Glutamatergic neuron (in vitro differentiated cells): ENCODE measurements at regions not wholly inside any gene's neighbourhood (a gene's known extent, or its start where the extent isn't known, plus 50 kb on each side); places are given as distances from the start of the nearest gene placed in this dataset.

Source experiments
- DNase-seq: peaks from one replicate; pipeline ENCODE4 v3.0.0; 2022
- H3K27ac Mint-ChIP-seq: one replicate; pipeline ENCODE4 v1.8.0; 2020; ENCODE audit warnings: mild to moderate bottlenecking, mixed read lengths, inconsistent platforms; ENCODE audit not compliant: unreplicated experiment
- H3K27me3 Mint-ChIP-seq: one replicate; pipeline ENCODE4 v1.8.0; 2020; ENCODE audit warnings: mild to moderate bottlenecking, moderate library complexity, mixed read lengths, inconsistent platforms; ENCODE audit not compliant: unreplicated experiment
- H3K36me3 Mint-ChIP-seq: one replicate; pipeline ENCODE4 v1.8.0; 2020; ENCODE audit warnings: mild to moderate bottlenecking, mixed read lengths, inconsistent platforms; ENCODE audit not compliant: unreplicated experiment
- H3K4me1 Mint-ChIP-seq: one replicate; pipeline ENCODE4 v1.8.0; 2020; ENCODE audit warnings: mild to moderate bottlenecking, low read depth, mixed read lengths, inconsistent platforms; ENCODE audit not compliant: unreplicated experiment
- H3K4me3 Mint-ChIP-seq: one replicate; pipeline ENCODE4 v1.8.0; 2020; ENCODE audit warnings: mild to moderate bottlenecking, mixed read lengths, inconsistent platforms; ENCODE audit not compliant: unreplicated experiment
- H3K9me3 Mint-ChIP-seq: one replicate; pipeline ENCODE4 v1.8.0; 2020; ENCODE audit warnings: mild to moderate bottlenecking, moderate library complexity, mixed read lengths, inconsistent platforms; ENCODE audit not compliant: unreplicated experiment
- TF ChIP-seq, protein P1 (sequence below): fragments of 200-600 bp; sonication (generic); IDR thresholded peaks from one replicate; pipeline ENCODE4 v1.5.0; 2021; ENCODE audit not compliant: partially characterized antibody, unreplicated experiment

- H3K4me3 Mint-ChIP-seq = no peak overlapping the region
- H3K4me1 Mint-ChIP-seq = peaks cover 20% of the 10 kb centered on the region
Measured at GRCh38 chr5:67976181-67976580, 239.4 kb upstream of the PIK3R1 start.

DNA sequence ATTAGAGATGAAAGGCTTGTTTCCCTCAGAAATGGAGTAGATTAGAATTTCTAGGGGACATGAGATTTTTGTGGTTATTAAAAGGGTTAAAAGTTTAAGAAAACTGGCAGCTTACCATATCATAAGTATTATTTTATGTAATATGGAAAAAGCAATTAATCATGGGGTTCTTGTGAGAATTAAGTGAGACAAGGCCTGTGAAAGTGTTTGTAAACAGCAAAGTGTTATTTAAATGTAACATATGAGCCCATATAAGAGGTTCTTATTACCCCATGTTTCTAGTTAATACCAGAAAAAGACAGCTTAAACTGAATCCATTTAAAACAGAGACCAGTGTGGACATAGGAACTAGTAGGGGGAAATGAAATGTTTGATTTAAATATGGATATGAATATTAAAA, 241.1 kb upstream of the PIK3R1 start:
- peaks cover 20% of the 10 kb centered on the region for H3K4me1 Mint-ChIP-seq
- H3K4me3 Mint-ChIP-seq = no peak overlapping the region
- no peak for DNase-seq

More at GRCh38 chr5:67976181-67976580, 239.4 kb upstream of the PIK3R1 start:
- Mint-ChIP-seq H3K27me3 (no peaks in the 10 kb centered on the region), H3K27ac (no peak overlapping the region), H3K9me3 (no peaks in the 10 kb centered on the region), H3K36me3 (no peaks in the 10 kb centered on the region)
- no peak for DNase-seq
- TF ChIP-seq, protein P1, sequence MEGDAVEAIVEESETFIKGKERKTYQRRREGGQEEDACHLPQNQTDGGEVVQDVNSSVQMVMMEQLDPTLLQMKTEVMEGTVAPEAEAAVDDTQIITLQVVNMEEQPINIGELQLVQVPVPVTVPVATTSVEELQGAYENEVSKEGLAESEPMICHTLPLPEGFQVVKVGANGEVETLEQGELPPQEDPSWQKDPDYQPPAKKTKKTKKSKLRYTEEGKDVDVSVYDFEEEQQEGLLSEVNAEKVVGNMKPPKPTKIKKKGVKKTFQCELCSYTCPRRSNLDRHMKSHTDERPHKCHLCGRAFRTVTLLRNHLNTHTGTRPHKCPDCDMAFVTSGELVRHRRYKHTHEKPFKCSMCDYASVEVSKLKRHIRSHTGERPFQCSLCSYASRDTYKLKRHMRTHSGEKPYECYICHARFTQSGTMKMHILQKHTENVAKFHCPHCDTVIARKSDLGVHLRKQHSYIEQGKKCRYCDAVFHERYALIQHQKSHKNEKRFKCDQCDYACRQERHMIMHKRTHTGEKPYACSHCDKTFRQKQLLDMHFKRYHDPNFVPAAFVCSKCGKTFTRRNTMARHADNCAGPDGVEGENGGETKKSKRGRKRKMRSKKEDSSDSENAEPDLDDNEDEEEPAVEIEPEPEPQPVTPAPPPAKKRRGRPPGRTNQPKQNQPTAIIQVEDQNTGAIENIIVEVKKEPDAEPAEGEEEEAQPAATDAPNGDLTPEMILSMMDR = no peak

GRCh38 chr5:67974054-67974453, 241.5 kb upstream of the PIK3R1 start:
- H3K4me1 Mint-ChIP-seq = peaks cover 20% of the 10 kb centered on the region
- no peak overlapping the region for H3K27ac Mint-ChIP-seq
- H3K36me3 Mint-ChIP-seq = no peaks in the 10 kb centered on the region
- TF ChIP-seq, protein P1 = no peak
- no peak overlapping the region for H3K4me3 Mint-ChIP-seq
- H3K27me3 Mint-ChIP-seq = no peaks in the 10 kb centered on the region
- DNase-seq = no peak
- H3K9me3 Mint-ChIP-seq = peaks cover 2% of the 10 kb centered on the region

More for the DNA sequence above, 241.1 kb upstream of the PIK3R1 start:
- TF ChIP-seq, protein P1 = no peak
- Mint-ChIP-seq H3K36me3 (no peaks in the 10 kb centered on the region), H3K27me3 (no peaks in the 10 kb centered on the region), H3K27ac (no peak overlapping the region), H3K9me3 (peaks cover 2% of the 10 kb centered on the region)

- Mint-ChIP-seq H3K4me1 (peaks cover 15% of the 10 kb centered on the region), H3K36me3 (no peaks in the 10 kb centered on the region), H3K27me3 (no peaks in the 10 kb centered on the region), H3K27ac (no peak overlapping the region), H3K4me3 (no peak overlapping the region), H3K9me3 (peaks cover 2% of the 10 kb centered on the region)
- TF ChIP-seq, protein P1 = no peak
- no peak for DNase-seq
Measured at GRCh38 chr5:67971971-67972821, 243.4 kb upstream of the PIK3R1 start.

DNA sequence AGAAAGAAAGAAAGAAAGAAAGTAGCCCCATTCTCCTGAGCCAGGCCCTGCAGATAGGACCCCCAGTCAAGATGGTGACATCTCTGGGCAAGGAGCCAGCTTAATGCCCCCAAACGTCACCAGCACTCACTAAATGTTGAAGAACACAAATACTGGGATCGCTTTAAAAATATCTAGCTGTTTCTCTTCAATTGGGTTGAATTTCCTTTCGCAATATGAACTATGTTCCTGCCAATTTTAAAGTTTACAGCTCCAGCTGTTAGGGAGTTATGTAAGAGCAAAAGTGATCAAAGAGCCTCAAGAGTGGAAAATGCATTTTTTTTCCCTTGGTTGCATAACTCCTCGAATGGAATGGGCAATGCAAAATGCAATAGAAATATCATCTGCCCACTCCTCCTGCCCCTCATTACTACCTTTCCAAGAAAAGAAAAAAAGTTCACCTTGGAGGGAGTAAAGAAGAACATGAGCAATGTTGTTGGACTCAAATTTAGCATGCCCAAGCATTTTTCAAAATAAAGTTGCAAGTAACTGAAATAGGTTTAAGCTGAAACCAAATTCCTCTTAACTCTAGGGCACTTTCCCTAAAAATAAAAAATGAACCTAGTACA, 244.2 kb upstream of the PIK3R1 start:
- H3K9me3 Mint-ChIP-seq = peaks cover 2% of the 10 kb centered on the region
- no peak overlapping the region for H3K4me3 Mint-ChIP-seq
- H3K36me3 Mint-ChIP-seq = no peaks in the 10 kb centered on the region
- no peak overlapping the region for H3K27ac Mint-ChIP-seq
- peaks cover 6% of the 10 kb centered on the region for H3K4me1 Mint-ChIP-seq
- H3K27me3 Mint-ChIP-seq = no peaks in the 10 kb centered on the region
- TF ChIP-seq, protein P1 = no peak
- DNase-seq = no peak
